ENCODE measurements at regions not wholly inside any gene's neighbourhood (a gene's known extent, or its start where the extent isn't known, plus 50 kb on each side); places are given as distances from the start of the nearest gene placed in this dataset.
"Not testable (repeated sequence)": the region's sequence is repeated elsewhere in the genome, so short reads cannot be mapped to it uniquely, and the experiment has no call there.

GRCh38 chr14:55910601-55911243, 207.5 kb upstream of the PELI2 start:
- DNase-seq (ENCODE audit: low spot score) = no peak
- no peak overlapping the region for H3K27ac Mint-ChIP-seq
- ATAC-seq = no peak
- peaks cover 8 to 10% of the 10 kb centered on the region in 2 donors for H3K27me3 Mint-ChIP-seq
- H3K4me1 Mint-ChIP-seq (ENCODE audit: low read depth in 2 of 2) = no peaks in the 10 kb centered on the region
- H3K4me3 Mint-ChIP-seq = no peak overlapping the region
- H3K36me3 Mint-ChIP-seq = no peaks in the 10 kb centered on the region
- no peaks in the 10 kb centered on the region for H3K9me3 Mint-ChIP-seq

- ATAC-seq = no peak
- Mint-ChIP-seq H3K9me3 (peaks cover 5% of the 10 kb centered on the region), H3K36me3 (no peaks in the 10 kb centered on the region), H3K4me1 (ENCODE audit: low read depth in 2 of 2) (no peaks in the 10 kb centered on the region), H3K4me3 (no peak overlapping the region), H3K27me3 (peaks cover 16 to 21% of the 10 kb centered on the region in 2 donors), H3K27ac (no peak overlapping the region)
- DNase-seq (ENCODE audit: low spot score) = no peak
Observed at GRCh38 chr14:55911776-55912175, 206.4 kb upstream of the PELI2 start.

GRCh38 chr14:55912344-55912743, 205.9 kb upstream of the PELI2 start:
- no peak for ATAC-seq
- no peaks in the 10 kb centered on the region for H3K4me1 Mint-ChIP-seq (ENCODE audit: low read depth in 2 of 2)
- H3K4me3 Mint-ChIP-seq = no peak overlapping the region
- peaks cover 20 to 25% of the 10 kb centered on the region in 2 donors for H3K27me3 Mint-ChIP-seq
- peaks cover 5% of the 10 kb centered on the region for H3K9me3 Mint-ChIP-seq
- no peak for DNase-seq (ENCODE audit: low spot score)
- H3K36me3 Mint-ChIP-seq = no peaks in the 10 kb centered on the region
- no peak overlapping the region for H3K27ac Mint-ChIP-seq

- no peak for DNase-seq (ENCODE audit: low spot score)
- peaks cover 20 to 25% of the 10 kb centered on the region in 2 donors for H3K27me3 Mint-ChIP-seq
- no peak for ATAC-seq
- H3K4me3 Mint-ChIP-seq = no peak overlapping the region
- no peaks in the 10 kb centered on the region for H3K4me1 Mint-ChIP-seq (ENCODE audit: low read depth in 2 of 2)
- no peaks in the 10 kb centered on the region for H3K36me3 Mint-ChIP-seq
- H3K9me3 Mint-ChIP-seq = peaks cover 5% of the 10 kb centered on the region
- H3K27ac Mint-ChIP-seq = no peak overlapping the region
Observed at GRCh38 chr14:55913324-55914025, 204.7 kb upstream of the PELI2 start.

GRCh38 chr14:55914771-55915170, 203.4 kb upstream of the PELI2 start:
- H3K4me1 Mint-ChIP-seq (ENCODE audit: low read depth in 2 of 2) = no peaks in the 10 kb centered on the region
- DNase-seq (ENCODE audit: low spot score) (no peak), ATAC-seq (no peak)
- peaks cover 20 to 25% of the 10 kb centered on the region in 2 donors for H3K27me3 Mint-ChIP-seq
- peaks cover 5% of the 10 kb centered on the region for H3K9me3 Mint-ChIP-seq
- no peak overlapping the region for H3K27ac Mint-ChIP-seq
- H3K4me3 Mint-ChIP-seq = no peak overlapping the region
- H3K36me3 Mint-ChIP-seq = no peaks in the 10 kb centered on the region

GRCh38 chr14:55915456-55915855, 202.8 kb upstream of the PELI2 start:
- Mint-ChIP-seq H3K27me3 (peaks cover 20 to 25% of the 10 kb centered on the region in 2 donors), H3K9me3 (peaks cover 5% of the 10 kb centered on the region), H3K27ac (no peak overlapping the region), H3K4me3 (no peak overlapping the region), H3K36me3 (no peaks in the 10 kb centered on the region), H3K4me1 (ENCODE audit: low read depth in 2 of 2) (no peaks in the 10 kb centered on the region)
- ATAC-seq = no peak
- DNase-seq (ENCODE audit: low spot score) = no peak

GRCh38 chr14:55919800-55920199, 198.4 kb upstream of the PELI2 start:
- H3K27me3 Mint-ChIP-seq = peaks cover 12 to 19% of the 10 kb centered on the region in 2 donors
- H3K27ac Mint-ChIP-seq; H3K36me3 Mint-ChIP-seq; H3K4me3 Mint-ChIP-seq; ATAC-seq; H3K9me3 Mint-ChIP-seq; H3K4me1 Mint-ChIP-seq (ENCODE audit: low read depth in 2 of 2); DNase-seq (ENCODE audit: low spot score): not testable (repeated sequence)

- Mint-ChIP-seq H3K27ac (no peak overlapping the region), H3K27me3 (peaks cover 10 to 15% of the 10 kb centered on the region in 2 donors), H3K36me3 (no peaks in the 10 kb centered on the region), H3K4me1 (ENCODE audit: low read depth in 2 of 2) (no peaks in the 10 kb centered on the region), H3K9me3 (peaks cover 2% of the 10 kb centered on the region), H3K4me3 (no peak overlapping the region)
- no peak for ATAC-seq
- DNase-seq (ENCODE audit: low spot score) = no peak
Observed at GRCh38 chr14:55921511-55921910, 196.7 kb upstream of the PELI2 start.

GRCh38 chr14:55926007-55926406, 192.2 kb upstream of the PELI2 start:
- Mint-ChIP-seq H3K4me1 (ENCODE audit: low read depth in 2 of 2) (no peaks in the 10 kb centered on the region), H3K36me3 (no peaks in the 10 kb centered on the region), H3K9me3 (no peaks in the 10 kb centered on the region), H3K27ac (no peak overlapping the region), H3K27me3 (peaks cover 9 to 15% of the 10 kb centered on the region in 2 donors), H3K4me3 (no peak overlapping the region)
- DNase-seq (ENCODE audit: low spot score) (no peak), ATAC-seq (no peak)

GRCh38 chr14:55927028-55927427, 191.2 kb upstream of the PELI2 start:
- Mint-ChIP-seq H3K27me3 (peaks cover 13 to 18% of the 10 kb centered on the region in 2 donors), H3K36me3 (no peaks in the 10 kb centered on the region), H3K27ac (no peak overlapping the region), H3K4me1 (ENCODE audit: low read depth in 2 of 2) (no peaks in the 10 kb centered on the region), H3K4me3 (no peak overlapping the region), H3K9me3 (no peaks in the 10 kb centered on the region)
- DNase-seq (ENCODE audit: low spot score) (no peak), ATAC-seq (no peak)

GRCh38 chr14:55928276-55928675, 189.9 kb upstream of the PELI2 start:
- H3K27me3 Mint-ChIP-seq = peaks cover 15 to 18% of the 10 kb centered on the region in 2 donors
- H3K27ac Mint-ChIP-seq = no peak overlapping the region
- no peak for DNase-seq (ENCODE audit: low spot score)
- no peak for ATAC-seq
- no peak overlapping the region for H3K4me3 Mint-ChIP-seq
- H3K36me3 Mint-ChIP-seq = no peaks in the 10 kb centered on the region
- H3K9me3 Mint-ChIP-seq = no peaks in the 10 kb centered on the region
- no peaks in the 10 kb centered on the region for H3K4me1 Mint-ChIP-seq (ENCODE audit: low read depth in 2 of 2)

- Mint-ChIP-seq H3K4me1 (ENCODE audit: low read depth in 2 of 2) (no peaks in the 10 kb centered on the region), H3K36me3 (no peaks in the 10 kb centered on the region), H3K27ac (no peak overlapping the region), H3K9me3 (no peaks in the 10 kb centered on the region), H3K27me3 (peaks cover 15 to 18% of the 10 kb centered on the region in 2 donors), H3K4me3 (no peak overlapping the region)
- ATAC-seq = no peak
- DNase-seq (ENCODE audit: low spot score) = no peak
Observed at GRCh38 chr14:55929136-55929535, 189.1 kb upstream of the PELI2 start.

- Mint-ChIP-seq H3K36me3 (no peaks in the 10 kb centered on the region), H3K4me3 (no peak overlapping the region), H3K9me3 (no peaks in the 10 kb centered on the region), H3K27me3 (peaks cover 12 to 18% of the 10 kb centered on the region in 2 donors), H3K4me1 (ENCODE audit: low read depth in 2 of 2) (no peaks in the 10 kb centered on the region), H3K27ac (no peak overlapping the region)
- DNase-seq (ENCODE audit: low spot score) = no peak
- no peak for ATAC-seq
Observed at GRCh38 chr14:55930016-55930784, 188.0 kb upstream of the PELI2 start.

GRCh38 chr14:55936691-55937090, 181.5 kb upstream of the PELI2 start:
- Mint-ChIP-seq H3K27me3 (peaks cover 4 to 5% of the 10 kb centered on the region in 2 donors), H3K4me3 (no peak overlapping the region)

More at GRCh38 chr14:55936691-55937090, 181.5 kb upstream of the PELI2 start:
- ATAC-seq (no peak), DNase-seq (ENCODE audit: low spot score) (no peak)
- H3K36me3 Mint-ChIP-seq = no peaks in the 10 kb centered on the region
- no peaks in the 10 kb centered on the region for H3K4me1 Mint-ChIP-seq (ENCODE audit: low read depth in 2 of 2)
- no peaks in the 10 kb centered on the region for H3K9me3 Mint-ChIP-seq
- H3K27ac Mint-ChIP-seq = no peak overlapping the region
